Ecto neural progenitor cell (in vitro differentiated cells): ENCODE measurements at regions not wholly inside any gene's neighbourhood (a gene's known extent, or its start where the extent isn't known, plus 50 kb on each side); places are given as distances from the start of the nearest gene placed in this dataset.

ENCODE experiments used
- DNase-seq: peaks from one replicate; pipeline ENCODE4 v3.0.0-alpha.2; 2018; ENCODE audit warnings: low spot score

GRCh38 chr4:20598626-20599025, 101.6 kb upstream of the PACRGL start:
- DNase-seq, result no peak

GRCh38 chr4:20603671-20604313, 96.5 kb upstream of the PACRGL start:
- DNase-seq, result no peak

DNA sequence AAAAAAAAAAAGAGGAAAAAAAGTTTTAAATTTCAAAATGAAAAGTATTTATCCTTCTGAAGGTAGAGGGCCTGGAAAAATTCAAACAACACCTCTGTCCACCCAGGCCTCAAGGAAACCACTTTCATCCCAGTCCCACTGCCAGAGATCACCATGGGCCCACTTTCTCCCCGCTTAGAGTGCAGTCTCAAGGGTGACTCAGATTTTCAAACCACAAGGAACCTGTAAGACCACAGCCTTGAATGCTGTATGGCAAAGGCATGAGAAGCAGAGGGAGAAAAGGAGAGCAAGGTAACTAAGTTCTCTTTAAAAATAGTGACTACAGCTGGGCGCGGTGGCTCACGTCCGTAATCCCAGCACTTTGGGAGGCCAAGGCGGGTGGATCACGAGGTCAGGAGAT, 87.9 kb upstream of the PACRGL start:
- DNase-seq, result no peak

GRCh38 chr4:20614816-20615215, 85.4 kb upstream of the PACRGL start:
- no peak for DNase-seq

GRCh38 chr4:20615486-20616260, 84.6 kb upstream of the PACRGL start:
- DNase-seq, result no peak

DNA sequence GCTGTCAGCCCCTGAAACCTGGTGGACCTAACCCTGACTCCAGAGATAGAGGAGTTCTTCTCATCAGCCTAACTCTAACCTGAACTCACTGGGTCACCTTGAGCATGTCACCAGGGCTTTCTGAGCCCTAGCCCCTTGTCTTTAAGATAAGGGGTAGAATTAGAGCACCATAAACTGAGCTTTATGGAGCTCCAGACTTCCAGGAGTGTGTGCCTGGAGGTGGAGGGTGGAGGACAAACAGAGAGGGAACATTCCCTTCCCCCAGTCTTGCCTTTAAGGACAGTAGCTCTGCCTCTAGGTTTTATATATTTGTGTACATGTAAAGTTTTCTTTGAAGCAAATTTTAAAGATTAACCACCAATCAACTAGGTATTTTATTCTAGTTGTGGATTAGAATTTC, 83.9 kb upstream of the PACRGL start:
- no peak for DNase-seq

DNA sequence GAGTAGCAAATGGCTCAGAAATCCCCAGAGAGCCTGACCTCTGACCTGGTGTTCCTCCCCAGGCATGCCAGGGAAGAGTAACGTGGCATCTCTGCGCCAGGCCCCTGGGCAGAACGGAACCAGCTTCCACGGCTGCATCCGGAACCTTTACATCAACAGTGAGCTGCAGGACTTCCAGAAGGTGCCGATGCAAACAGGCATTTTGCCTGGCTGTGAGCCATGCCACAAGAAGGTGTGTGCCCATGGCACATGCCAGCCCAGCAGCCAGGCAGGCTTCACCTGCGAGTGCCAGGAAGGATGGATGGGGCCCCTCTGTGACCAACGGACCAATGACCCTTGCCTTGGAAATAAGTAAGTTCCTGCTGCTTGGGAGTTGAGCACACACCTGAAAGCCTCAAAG, 83.4 kb upstream of the PACRGL start:
- no peak for DNase-seq

DNA sequence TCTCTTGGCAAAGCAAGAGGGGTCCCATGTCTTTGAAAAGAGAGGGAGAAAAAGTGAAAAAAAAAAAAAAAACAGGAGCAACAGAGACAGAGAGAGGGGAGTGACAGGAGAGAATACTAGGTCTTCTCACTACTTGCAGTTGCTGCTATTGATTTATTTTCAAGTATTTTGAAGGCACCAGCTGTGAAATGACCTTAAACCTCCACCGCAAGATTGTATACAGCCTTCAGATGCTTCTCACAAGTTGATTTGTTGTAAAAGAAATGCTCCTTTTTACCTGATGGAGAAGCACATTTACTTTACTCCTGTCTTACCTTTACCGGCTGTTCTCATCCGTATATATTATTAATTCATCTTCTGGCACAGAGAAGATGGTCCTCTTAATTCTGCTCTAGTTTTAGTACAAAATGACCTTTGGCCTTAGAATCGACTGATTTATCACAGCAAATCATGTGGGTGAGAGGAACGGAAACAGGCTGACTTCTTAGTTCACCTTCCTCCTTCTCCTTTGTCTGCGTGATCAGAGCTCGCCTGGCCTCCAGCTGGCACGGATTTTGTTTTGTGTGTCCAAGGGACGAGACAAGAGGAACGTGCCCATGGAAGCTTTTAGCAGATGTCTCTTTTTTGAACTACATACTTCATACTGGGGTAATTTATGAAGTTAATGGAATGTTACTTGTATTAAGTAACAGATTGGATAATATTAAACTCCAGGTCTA, 82.4 kb upstream of the PACRGL start:
- no peak for DNase-seq

DNA sequence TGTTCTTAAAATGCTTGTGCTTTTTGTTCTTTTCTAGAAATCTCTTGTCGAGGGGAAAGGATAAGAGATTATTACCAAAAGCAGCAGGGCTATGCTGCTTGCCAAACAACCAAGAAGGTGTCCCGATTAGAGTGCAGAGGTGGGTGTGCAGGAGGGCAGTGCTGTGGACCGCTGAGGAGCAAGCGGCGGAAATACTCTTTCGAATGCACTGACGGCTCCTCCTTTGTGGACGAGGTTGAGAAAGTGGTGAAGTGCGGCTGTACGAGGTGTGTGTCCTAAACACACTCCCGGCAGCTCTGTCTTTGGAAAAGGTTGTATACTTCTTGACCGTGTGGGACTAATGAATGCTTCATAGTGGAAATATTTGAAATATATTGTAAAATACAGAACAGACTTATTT, 81.5 kb upstream of the PACRGL start:
- DNase-seq, result no peak

GRCh38 chr4:20621476-20621875, 78.8 kb upstream of the PACRGL start:
- DNase-seq, result no peak

- DNase-seq, result no peak
Measured at GRCh38 chr4:20622701-20623100, 77.6 kb upstream of the PACRGL start.

DNA sequence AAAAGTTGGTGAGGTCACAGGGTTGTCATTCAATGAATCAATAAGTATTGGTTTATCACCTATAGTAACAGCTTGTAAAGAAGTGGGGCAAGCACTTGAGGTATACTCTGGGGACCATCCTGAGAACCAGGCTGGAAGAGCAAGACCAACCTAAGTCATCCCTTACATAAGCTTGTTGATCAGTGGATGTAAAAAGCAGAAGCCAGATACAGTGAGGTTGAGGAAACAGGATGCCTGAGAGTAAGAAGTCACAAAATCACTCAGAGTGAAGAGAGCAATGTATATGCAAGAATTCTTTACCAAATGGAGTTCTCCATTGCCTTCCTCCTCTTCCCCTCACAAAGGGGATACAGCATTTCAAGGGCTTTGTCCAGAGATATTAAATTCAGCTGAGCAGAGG, 76.3 kb upstream of the PACRGL start:
- DNase-seq, result no peak

DNA sequence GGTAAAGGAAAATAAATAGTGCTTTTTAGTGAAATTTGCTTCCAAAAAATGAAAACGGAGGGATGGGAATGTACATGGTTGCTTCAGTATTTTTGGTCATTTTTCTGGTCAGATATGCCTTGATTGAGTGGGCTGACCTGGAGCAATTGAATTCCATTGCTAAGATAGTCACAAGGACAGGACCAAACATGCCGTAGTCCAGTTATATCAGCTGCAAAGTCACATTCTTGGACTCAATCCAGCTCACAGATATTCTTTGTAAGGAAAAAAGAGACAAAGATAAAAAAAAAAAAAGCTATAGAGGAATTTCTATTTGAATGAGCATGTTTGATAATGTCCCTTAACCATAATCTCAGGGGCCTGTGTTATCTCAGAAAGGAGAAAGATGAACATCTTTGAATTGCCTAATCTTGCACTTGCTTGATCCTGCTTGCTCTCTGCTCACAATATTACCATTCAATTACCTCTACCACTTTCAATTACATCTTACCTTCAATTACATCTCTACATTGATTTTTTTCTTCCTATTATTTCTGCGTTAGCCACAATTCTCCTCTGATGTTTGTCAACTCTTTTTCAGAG, 75.4 kb upstream of the PACRGL start:
- DNase-seq, result no peak

DNA sequence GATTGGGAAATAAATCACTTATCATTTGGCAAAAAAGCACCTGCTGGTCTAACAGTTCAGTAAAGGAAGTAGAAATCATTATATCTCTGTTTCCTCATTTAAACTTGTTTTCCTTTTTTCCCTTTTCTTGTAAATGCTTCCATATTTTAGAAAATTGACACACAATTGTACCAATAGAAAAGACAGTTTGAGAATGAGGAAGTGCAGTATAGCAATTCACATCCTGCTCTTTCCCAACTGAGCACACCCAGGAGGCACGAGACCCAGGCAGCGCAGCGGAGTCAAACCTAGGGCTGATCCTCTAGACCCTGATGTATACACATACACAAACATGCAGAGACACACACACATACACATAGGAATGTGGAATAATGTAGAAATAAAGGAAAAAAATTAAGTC, 74.8 kb upstream of the PACRGL start:
- no peak for DNase-seq

DNA sequence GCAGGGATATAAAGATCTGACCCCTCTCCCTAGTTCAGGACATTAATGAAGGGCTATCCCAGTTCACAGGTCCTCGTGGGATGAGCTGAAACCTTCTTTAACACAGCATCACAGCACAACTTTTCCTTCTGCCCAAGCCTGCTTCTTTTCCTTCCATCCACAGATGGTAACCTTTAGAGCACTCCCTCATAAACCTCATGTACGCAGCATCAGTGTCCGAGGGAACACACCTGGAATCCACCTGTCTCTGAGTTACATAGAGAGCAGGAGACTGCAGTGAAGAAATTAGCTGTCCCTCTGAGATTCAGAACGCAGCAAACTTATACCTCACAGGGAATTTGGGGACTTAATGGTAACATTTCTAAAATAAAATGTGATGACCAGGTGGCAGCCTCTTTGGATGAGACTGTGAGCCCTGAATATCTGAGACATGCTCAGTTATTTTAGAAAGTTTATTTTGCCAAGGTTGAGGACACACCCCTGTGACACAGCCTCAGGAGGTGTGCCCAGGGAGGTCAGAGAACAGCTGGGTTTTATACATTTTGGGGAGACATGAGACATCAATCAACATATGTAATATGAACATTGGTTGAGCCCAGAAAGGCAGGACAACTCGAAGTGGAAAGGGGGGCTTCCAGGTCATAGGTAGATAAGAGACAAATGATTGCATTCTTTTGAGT, 73.8 kb upstream of the PACRGL start:
- DNase-seq, result no peak

DNA sequence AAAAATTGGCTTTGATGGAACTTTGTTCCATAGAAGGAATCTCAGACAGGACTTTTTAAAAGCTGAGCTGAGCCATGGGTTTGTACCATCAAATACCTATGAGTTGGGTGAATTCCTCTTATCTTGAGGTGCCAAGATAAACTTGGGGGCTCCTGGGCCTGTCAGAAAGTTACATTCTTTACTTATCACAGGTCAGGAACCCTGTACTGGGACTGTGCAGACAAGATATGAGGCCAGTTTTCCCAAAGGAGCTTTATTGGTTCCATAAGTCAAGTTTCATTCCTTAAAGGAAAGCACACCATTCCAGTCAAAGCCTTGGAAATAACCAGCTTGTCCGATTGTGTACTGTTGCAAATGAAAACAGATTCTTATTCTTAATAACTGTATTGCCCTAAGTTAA, 72.4 kb upstream of the PACRGL start:
- DNase-seq, result no peak

DNA sequence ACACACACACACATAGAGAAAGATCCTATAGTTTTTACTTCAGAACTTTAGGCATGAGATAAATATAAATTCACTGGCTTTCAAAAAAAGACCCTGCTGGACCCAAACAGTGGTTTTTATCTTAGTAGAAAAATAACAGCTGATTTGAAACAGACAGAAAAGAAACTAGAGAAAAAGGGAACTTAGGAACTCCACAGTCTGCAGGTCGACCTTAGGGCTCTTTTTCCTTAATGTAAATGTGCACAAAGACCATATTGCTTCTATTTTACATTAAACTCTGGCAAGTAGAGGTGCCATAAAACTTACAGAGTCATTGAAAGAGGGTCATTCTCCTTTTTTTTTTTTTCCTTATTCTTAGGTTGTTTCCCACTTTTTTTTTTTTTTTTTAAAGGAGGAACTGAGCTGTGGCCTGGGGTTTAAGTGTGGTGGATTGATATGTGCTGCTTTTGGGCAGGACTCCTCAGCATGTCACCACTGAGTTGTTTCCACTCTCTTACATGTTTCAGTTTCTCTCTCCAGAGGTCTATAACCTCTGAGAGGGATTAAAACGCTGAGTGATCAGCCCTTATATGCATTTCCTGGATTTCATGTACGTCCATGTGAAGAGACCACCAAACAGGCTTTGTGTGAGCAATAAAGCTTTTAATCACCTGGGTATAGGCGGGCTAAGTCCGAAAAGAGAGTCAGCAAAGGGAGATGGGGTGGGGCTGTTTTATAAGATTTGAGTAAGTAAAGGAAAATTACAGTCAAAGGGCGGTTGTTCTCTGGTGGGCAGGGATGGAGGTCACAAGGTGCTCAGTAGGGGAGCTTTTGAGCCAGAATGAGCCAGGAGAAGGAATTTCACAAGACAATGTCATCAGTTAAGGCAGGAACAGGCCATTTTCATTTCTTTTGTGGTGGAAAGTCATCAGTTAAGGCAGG, 70.8 kb upstream of the PACRGL start:
- no peak for DNase-seq

DNA sequence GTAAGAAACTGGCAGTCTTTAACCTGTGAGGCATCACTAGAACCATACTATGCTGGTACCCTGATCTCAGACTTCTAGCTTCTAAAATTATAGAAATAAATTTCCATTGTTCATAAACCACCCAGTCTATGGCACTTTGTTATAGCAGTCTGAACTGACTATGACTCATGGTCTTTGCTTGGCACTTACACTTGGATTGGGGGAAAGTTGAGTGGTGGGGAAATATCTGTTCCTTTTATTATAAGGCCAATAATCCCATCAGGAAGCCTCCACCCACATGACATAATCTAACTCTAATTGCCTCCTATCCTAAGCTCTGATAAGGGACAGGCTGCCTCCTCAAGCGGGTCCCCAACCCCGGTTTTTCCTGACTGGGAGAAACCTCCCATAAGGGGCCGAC, 61.4 kb upstream of the PACRGL start:
- no peak for DNase-seq

DNA sequence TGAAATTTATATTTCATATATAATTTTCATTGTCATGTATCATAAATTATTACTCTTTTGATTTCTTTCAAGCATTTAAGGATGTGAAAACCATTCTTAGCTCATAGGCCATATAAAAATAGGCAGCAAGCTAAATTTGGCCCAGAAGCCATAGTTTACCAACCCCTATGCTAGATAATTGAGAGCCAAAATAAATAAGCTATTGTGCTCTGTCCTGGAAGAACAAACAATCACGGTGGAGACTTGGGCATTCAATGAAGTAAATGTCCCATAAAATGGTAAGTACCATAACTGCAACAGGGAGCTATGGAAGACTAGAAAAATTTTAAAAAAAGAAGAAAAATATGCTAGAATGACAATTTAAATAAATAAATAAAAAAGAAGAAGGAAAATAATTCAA, 60.9 kb upstream of the PACRGL start:
- DNase-seq, result no peak

DNA sequence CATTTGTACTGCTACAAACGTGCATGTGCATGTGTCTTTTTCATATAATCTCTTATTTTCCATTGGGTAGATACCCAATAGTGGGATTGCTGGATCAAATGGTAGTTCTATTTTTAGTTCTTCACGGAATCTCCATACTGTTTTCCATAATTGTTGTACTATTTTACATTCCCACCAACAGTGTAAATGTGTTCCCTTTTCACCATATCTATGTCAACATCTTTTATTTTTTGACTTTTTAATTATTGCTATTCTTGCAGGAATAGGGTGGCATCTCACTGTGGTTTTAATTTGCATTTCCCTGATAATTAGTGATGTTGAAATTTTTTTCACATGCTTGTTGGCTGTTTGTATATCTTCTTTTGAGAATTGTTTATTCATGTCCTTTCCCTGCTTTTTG, 59.3 kb upstream of the PACRGL start:
- no peak for DNase-seq

GRCh38 chr4:20641976-20642375, 58.3 kb upstream of the PACRGL start:
- DNase-seq, result no peak
